K562 (cell line): ENCODE measurements at regions not wholly inside any gene's neighbourhood (a gene's known extent, or its start where the extent isn't known, plus 50 kb on each side); places are given as distances from the start of the nearest gene placed in this dataset.

Source experiments
- CBFA2T3 ChIP-seq: fragments of 450-650 bp; IDR thresholded peaks from 2 replicates; pipeline ENCODE4 v1.6.1; 2017
- CHAMP1 ChIP-seq: fragments of 450-650 bp; IDR thresholded peaks from 2 replicates; pipeline ENCODE4 v1.6.1; 2016; ENCODE audit warnings: mild to moderate bottlenecking
- GABPA ChIP-seq: fragments of 200-800 bp; sonication (Bioruptor generic); conservative IDR thresholded peaks from 2 replicates; pipeline ENCODE4 v1.6.1; 2016; ENCODE audit warnings: low read depth, missing genetic modification characterization, missing compliant biosample characterization
- NFYB ChIP-seq: IDR thresholded peaks from 2 replicates; pipeline ENCODE4 v1.6.1; 2011; ENCODE audit warnings: mild to moderate bottlenecking, moderate library complexity; ENCODE audit not compliant: insufficient read length; ENCODE audit errors: extremely low read depth
- POLR3G ChIP-seq: IDR thresholded peaks from 2 replicates; pipeline ENCODE4 v1.6.1; 2011; ENCODE audit not compliant: insufficient read length, insufficient replicate concordance; ENCODE audit errors: extremely low read depth
- POU5F1 ChIP-seq: fragments of 150-350 bp; IDR thresholded peaks from 2 replicates; pipeline ENCODE4 v1.6.1; 2014; ENCODE audit warnings: borderline replicate concordance, low read length, low read depth, mild to moderate bottlenecking; ENCODE audit not compliant: partially characterized antibody
- RB1 ChIP-seq: fragments of 450-650 bp; IDR thresholded peaks from 2 replicates; pipeline ENCODE4 v1.6.1; 2017; ENCODE audit warnings: low read depth, mild to moderate bottlenecking
- YBX1 ChIP-seq: fragments of 450-650 bp; IDR thresholded peaks from 2 replicates; pipeline ENCODE4 v1.7.1; 2016; ENCODE audit warnings: mild to moderate bottlenecking
- TF ChIP-seq, protein P1 (sequence below), 2 experiments: fragments of 450-650 bp in 1 of 2; sonication (generic) in 1 of 2; formaldehyde crosslinking in 1 of 2; IDR thresholded peaks; 2 replicates each; pipeline versions ENCODE4 v1.7.1 to v1.9.0; 2016 to 2022; ENCODE audit warnings: inconsistent platforms in 1 of 2, mild to moderate bottlenecking in 1 of 2, missing genetic modification reagents in 1 of 2
- TF ChIP-seq, protein P2 (sequence below): fragments of 450-650 bp; IDR thresholded peaks from 2 replicates; pipeline ENCODE4 v1.7.1; 2018; ENCODE audit warnings: mild to moderate bottlenecking, low read depth; ENCODE audit not compliant: partially characterized antibody

GRCh38 chr3:88918841-88919240 is 188.6 kb upstream of the EPHA3 start (continued):
- TF ChIP-seq, protein P1, sequence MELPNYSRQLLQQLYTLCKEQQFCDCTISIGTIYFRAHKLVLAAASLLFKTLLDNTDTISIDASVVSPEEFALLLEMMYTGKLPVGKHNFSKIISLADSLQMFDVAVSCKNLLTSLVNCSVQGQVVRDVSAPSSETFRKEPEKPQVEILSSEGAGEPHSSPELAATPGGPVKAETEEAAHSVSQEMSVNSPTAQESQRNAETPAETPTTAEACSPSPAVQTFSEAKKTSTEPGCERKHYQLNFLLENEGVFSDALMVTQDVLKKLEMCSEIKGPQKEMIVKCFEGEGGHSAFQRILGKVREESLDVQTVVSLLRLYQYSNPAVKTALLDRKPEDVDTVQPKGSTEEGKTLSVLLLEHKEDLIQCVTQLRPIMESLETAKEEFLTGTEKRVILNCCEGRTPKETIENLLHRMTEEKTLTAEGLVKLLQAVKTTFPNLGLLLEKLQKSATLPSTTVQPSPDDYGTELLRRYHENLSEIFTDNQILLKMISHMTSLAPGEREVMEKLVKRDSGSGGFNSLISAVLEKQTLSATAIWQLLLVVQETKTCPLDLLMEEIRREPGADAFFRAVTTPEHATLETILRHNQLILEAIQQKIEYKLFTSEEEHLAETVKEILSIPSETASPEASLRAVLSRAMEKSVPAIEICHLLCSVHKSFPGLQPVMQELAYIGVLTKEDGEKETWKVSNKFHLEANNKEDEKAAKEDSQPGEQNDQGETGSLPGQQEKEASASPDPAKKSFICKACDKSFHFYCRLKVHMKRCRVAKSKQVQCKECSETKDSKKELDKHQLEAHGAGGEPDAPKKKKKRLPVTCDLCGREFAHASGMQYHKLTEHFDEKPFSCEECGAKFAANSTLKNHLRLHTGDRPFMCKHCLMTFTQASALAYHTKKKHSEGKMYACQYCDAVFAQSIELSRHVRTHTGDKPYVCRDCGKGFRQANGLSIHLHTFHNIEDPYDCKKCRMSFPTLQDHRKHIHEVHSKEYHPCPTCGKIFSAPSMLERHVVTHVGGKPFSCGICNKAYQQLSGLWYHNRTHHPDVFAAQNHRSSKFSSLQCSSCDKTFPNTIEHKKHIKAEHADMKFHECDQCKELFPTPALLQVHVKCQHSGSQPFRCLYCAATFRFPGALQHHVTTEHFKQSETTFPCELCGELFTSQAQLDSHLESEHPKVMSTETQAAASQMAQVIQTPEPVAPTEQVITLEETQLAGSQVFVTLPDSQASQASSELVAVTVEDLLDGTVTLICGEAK (IDR thresholded peaks at IDR 0.05): no peak
- TF ChIP-seq, protein P1 (CRISPR knock-in tag; IDR thresholded peaks at IDR 0.05): no peak
- TF ChIP-seq CHAMP1 (no peak), NFYB (no peak), POU5F1 (no peak), GABPA (tag) (no peak), CBFA2T3 (no peak), POLR3G (no peak), RB1 (no peak), YBX1 (no peak)
- TF ChIP-seq, protein P2, sequence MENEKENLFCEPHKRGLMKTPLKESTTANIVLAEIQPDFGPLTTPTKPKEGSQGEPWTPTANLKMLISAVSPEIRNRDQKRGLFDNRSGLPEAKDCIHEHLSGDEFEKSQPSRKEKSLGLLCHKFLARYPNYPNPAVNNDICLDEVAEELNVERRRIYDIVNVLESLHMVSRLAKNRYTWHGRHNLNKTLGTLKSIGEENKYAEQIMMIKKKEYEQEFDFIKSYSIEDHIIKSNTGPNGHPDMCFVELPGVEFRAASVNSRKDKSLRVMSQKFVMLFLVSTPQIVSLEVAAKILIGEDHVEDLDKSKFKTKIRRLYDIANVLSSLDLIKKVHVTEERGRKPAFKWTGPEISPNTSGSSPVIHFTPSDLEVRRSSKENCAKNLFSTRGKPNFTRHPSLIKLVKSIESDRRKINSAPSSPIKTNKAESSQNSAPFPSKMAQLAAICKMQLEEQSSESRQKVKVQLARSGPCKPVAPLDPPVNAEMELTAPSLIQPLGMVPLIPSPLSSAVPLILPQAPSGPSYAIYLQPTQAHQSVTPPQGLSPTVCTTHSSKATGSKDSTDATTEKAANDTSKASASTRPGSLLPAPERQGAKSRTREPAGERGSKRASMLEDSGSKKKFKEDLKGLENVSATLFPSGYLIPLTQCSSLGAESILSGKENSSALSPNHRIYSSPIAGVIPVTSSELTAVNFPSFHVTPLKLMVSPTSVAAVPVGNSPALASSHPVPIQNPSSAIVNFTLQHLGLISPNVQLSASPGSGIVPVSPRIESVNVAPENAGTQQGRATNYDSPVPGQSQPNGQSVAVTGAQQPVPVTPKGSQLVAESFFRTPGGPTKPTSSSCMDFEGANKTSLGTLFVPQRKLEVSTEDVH: no peak
- TF ChIP-seq, all 486 proteins: peak for 0
